ENCODE measurements at regions not wholly inside any gene's neighbourhood (a gene's known extent, or its start where the extent isn't known, plus 50 kb on each side); places are given as distances from the start of the nearest gene placed in this dataset.
"Not testable (repeated sequence)": the region's sequence is repeated elsewhere in the genome, so short reads cannot be mapped to it uniquely, and the experiment has no call there.

- Mint-ChIP-seq H3K4me1 (ENCODE audit: low read depth) (peaks cover 4% of the 10 kb centered on the region), H3K36me3 (ENCODE audit: low read depth) (no peaks in the 10 kb centered on the region), H3K9me3 (ENCODE audit: insufficient read depth) (no peaks in the 10 kb centered on the region), H3K4me3 (no peak overlapping the region), H3K27me3 (ENCODE audit: low read depth) (no peaks in the 10 kb centered on the region), H3K27ac (no peak overlapping the region)
- ATAC-seq (no peak), DNase-seq (no peak)
- ChIA-PET POLR2A (no interaction called here), CTCF (no interaction called here)
These were observed 196.3 kb downstream of the DCDC2C start for GRCh38 chr2:3899536-3900155.

- no peak overlapping the region for H3K4me3 Mint-ChIP-seq
- ATAC-seq (no peak), DNase-seq (no peak)
- no peaks in the 10 kb centered on the region for H3K9me3 Mint-ChIP-seq (ENCODE audit: insufficient read depth)
- H3K27ac Mint-ChIP-seq, result no peak overlapping the region
- no peaks in the 10 kb centered on the region for H3K36me3 Mint-ChIP-seq (ENCODE audit: low read depth)
- H3K4me1 Mint-ChIP-seq (ENCODE audit: low read depth), result peaks cover 4% of the 10 kb centered on the region
- CTCF ChIA-PET, result no interaction called here
- no peaks in the 10 kb centered on the region for H3K27me3 Mint-ChIP-seq (ENCODE audit: low read depth)
- POLR2A ChIA-PET, result no interaction called here
These were observed 198.8 kb downstream of the DCDC2C start for GRCh38 chr2:3902131-3902530.

GRCh38 chr2:3904061-3904460, 200.7 kb downstream of the DCDC2C start:
- Mint-ChIP-seq H3K36me3 (ENCODE audit: low read depth) (no peaks in the 10 kb centered on the region), H3K4me1 (ENCODE audit: low read depth) (peaks cover 4% of the 10 kb centered on the region), H3K27ac (no peak overlapping the region), H3K27me3 (ENCODE audit: low read depth) (no peaks in the 10 kb centered on the region), H3K4me3 (no peak overlapping the region), H3K9me3 (ENCODE audit: insufficient read depth) (no peaks in the 10 kb centered on the region)
- ATAC-seq (no peak), DNase-seq (no peak)
- ChIA-PET CTCF (no interaction called here), POLR2A (no interaction called here)

GRCh38 chr2:3908498-3908897, 205.1 kb downstream of the DCDC2C start:
- H3K27me3 Mint-ChIP-seq (ENCODE audit: low read depth); ATAC-seq; H3K27ac Mint-ChIP-seq; DNase-seq; CTCF ChIA-PET; H3K36me3 Mint-ChIP-seq (ENCODE audit: low read depth); H3K4me3 Mint-ChIP-seq; POLR2A ChIA-PET; H3K9me3 Mint-ChIP-seq (ENCODE audit: insufficient read depth); H3K4me1 Mint-ChIP-seq (ENCODE audit: low read depth): not testable (repeated sequence)

GRCh38 chr2:3911882-3912455, 208.6 kb downstream of the DCDC2C start:
- ChIA-PET CTCF (no interaction called here), POLR2A (no interaction called here)
- no peaks in the 10 kb centered on the region for H3K4me1 Mint-ChIP-seq (ENCODE audit: low read depth)
- no peaks in the 10 kb centered on the region for H3K27me3 Mint-ChIP-seq (ENCODE audit: low read depth)
- H3K27ac Mint-ChIP-seq, result no peak overlapping the region
- DNase-seq (no peak), ATAC-seq (no peak)
- no peak overlapping the region for H3K4me3 Mint-ChIP-seq
- no peaks in the 10 kb centered on the region for H3K36me3 Mint-ChIP-seq (ENCODE audit: low read depth)
- no peaks in the 10 kb centered on the region for H3K9me3 Mint-ChIP-seq (ENCODE audit: insufficient read depth)

- no peaks in the 10 kb centered on the region for H3K9me3 Mint-ChIP-seq (ENCODE audit: insufficient read depth)
- H3K27ac Mint-ChIP-seq, result no peak overlapping the region
- no peaks in the 10 kb centered on the region for H3K36me3 Mint-ChIP-seq (ENCODE audit: low read depth)
- ChIA-PET CTCF (no interaction called here), POLR2A (no interaction called here)
- H3K4me1 Mint-ChIP-seq (ENCODE audit: low read depth), result no peaks in the 10 kb centered on the region
- H3K4me3 Mint-ChIP-seq, result no peak overlapping the region
- DNase-seq, result no peak
- no peak for ATAC-seq
- H3K27me3 Mint-ChIP-seq (ENCODE audit: low read depth), result no peaks in the 10 kb centered on the region
These were observed 209.8 kb downstream of the DCDC2C start for GRCh38 chr2:3913166-3913565.

GRCh38 chr2:3914241-3914640, 210.9 kb downstream of the DCDC2C start:
- H3K27me3 Mint-ChIP-seq (ENCODE audit: low read depth), result no peaks in the 10 kb centered on the region
- no peak overlapping the region for H3K4me3 Mint-ChIP-seq
- POLR2A ChIA-PET, result no interaction called here

GRCh38 chr2:3927031-3927430, 223.7 kb downstream of the DCDC2C start:
- H3K27ac Mint-ChIP-seq, result no peak overlapping the region
- no peak overlapping the region for H3K4me3 Mint-ChIP-seq
- no peaks in the 10 kb centered on the region for H3K27me3 Mint-ChIP-seq (ENCODE audit: low read depth)
- DNase-seq (no peak), ATAC-seq (no peak)
- no peaks in the 10 kb centered on the region for H3K36me3 Mint-ChIP-seq (ENCODE audit: low read depth)
- H3K9me3 Mint-ChIP-seq (ENCODE audit: insufficient read depth), result no peaks in the 10 kb centered on the region
- H3K4me1 Mint-ChIP-seq (ENCODE audit: low read depth), result no peaks in the 10 kb centered on the region
- CTCF ChIA-PET, result no interaction called here
- POLR2A ChIA-PET, result no interaction called here

More at GRCh38 chr2:3914241-3914640, 210.9 kb downstream of the DCDC2C start:
- no peaks in the 10 kb centered on the region for H3K36me3 Mint-ChIP-seq (ENCODE audit: low read depth)
- H3K27ac Mint-ChIP-seq, result no peak overlapping the region
- DNase-seq (no peak), ATAC-seq (no peak)
- CTCF ChIA-PET, result no interaction called here
- no peaks in the 10 kb centered on the region for H3K9me3 Mint-ChIP-seq (ENCODE audit: insufficient read depth)
- H3K4me1 Mint-ChIP-seq (ENCODE audit: low read depth), result no peaks in the 10 kb centered on the region

- H3K27ac Mint-ChIP-seq, result no peak overlapping the region
- H3K4me3 Mint-ChIP-seq, result no peak overlapping the region
- H3K4me1 Mint-ChIP-seq (ENCODE audit: low read depth), result no peaks in the 10 kb centered on the region
- no peaks in the 10 kb centered on the region for H3K36me3 Mint-ChIP-seq (ENCODE audit: low read depth)
- ATAC-seq, result no peak
- no peaks in the 10 kb centered on the region for H3K27me3 Mint-ChIP-seq (ENCODE audit: low read depth)
- H3K9me3 Mint-ChIP-seq (ENCODE audit: insufficient read depth), result peaks cover 7% of the 10 kb centered on the region
- POLR2A ChIA-PET, result no interaction called here
- CTCF ChIA-PET, result no interaction called here
- no peak for DNase-seq
These were observed 226.0 kb downstream of the DCDC2C start for GRCh38 chr2:3929374-3929773.

- ATAC-seq, result no peak
- POLR2A ChIA-PET, result no interaction called here
- H3K4me1 Mint-ChIP-seq (ENCODE audit: low read depth), result no peaks in the 10 kb centered on the region
These were observed 226.9 kb downstream of the DCDC2C start for GRCh38 chr2:3930246-3930645.

GRCh38 chr2:3940661-3941060, 237.3 kb downstream of the DCDC2C start:
- ATAC-seq, result no peak
- H3K36me3 Mint-ChIP-seq (ENCODE audit: low read depth), result no peaks in the 10 kb centered on the region
- H3K4me1 Mint-ChIP-seq (ENCODE audit: low read depth), result no peaks in the 10 kb centered on the region
- H3K27me3 Mint-ChIP-seq (ENCODE audit: low read depth), result no peaks in the 10 kb centered on the region
- H3K9me3 Mint-ChIP-seq (ENCODE audit: insufficient read depth), result peaks cover 4% of the 10 kb centered on the region
- ChIA-PET CTCF (no interaction called here), POLR2A (no interaction called here)
- DNase-seq, result no peak
- no peak overlapping the region for H3K27ac Mint-ChIP-seq
- no peak overlapping the region for H3K4me3 Mint-ChIP-seq

More at GRCh38 chr2:3930246-3930645, 226.9 kb downstream of the DCDC2C start:
- CTCF ChIA-PET, result no interaction called here
- no peak for DNase-seq
- Mint-ChIP-seq H3K4me3 (no peak overlapping the region), H3K36me3 (ENCODE audit: low read depth) (no peaks in the 10 kb centered on the region), H3K27me3 (ENCODE audit: low read depth) (no peaks in the 10 kb centered on the region), H3K9me3 (ENCODE audit: insufficient read depth) (peaks cover 7% of the 10 kb centered on the region), H3K27ac (no peak overlapping the region)

GRCh38 chr2:3942841-3943240, 239.5 kb downstream of the DCDC2C start:
- ATAC-seq, result no peak
- CTCF ChIA-PET, result no interaction called here
- no peaks in the 10 kb centered on the region for H3K4me1 Mint-ChIP-seq (ENCODE audit: low read depth)
- H3K27me3 Mint-ChIP-seq (ENCODE audit: low read depth), result no peaks in the 10 kb centered on the region
- POLR2A ChIA-PET, result no interaction called here
- no peak overlapping the region for H3K27ac Mint-ChIP-seq
- DNase-seq, result no peak
- no peaks in the 10 kb centered on the region for H3K36me3 Mint-ChIP-seq (ENCODE audit: low read depth)
- peaks cover 4% of the 10 kb centered on the region for H3K9me3 Mint-ChIP-seq (ENCODE audit: insufficient read depth)
- H3K4me3 Mint-ChIP-seq, result no peak overlapping the region

- Mint-ChIP-seq H3K36me3 (ENCODE audit: low read depth) (no peaks in the 10 kb centered on the region), H3K9me3 (ENCODE audit: insufficient read depth) (peaks cover 8% of the 10 kb centered on the region), H3K27ac (no peak overlapping the region), H3K27me3 (ENCODE audit: low read depth) (no peaks in the 10 kb centered on the region), H3K4me3 (no peak overlapping the region), H3K4me1 (ENCODE audit: low read depth) (no peaks in the 10 kb centered on the region)
- ChIA-PET POLR2A (no interaction called here), CTCF (no interaction called here)
- DNase-seq (no peak), ATAC-seq (no peak)
These were observed 240.7 kb downstream of the DCDC2C start for GRCh38 chr2:3944071-3944470.
